ENCODE measurements at regions not wholly inside any gene's neighbourhood (a gene's known extent, or its start where the extent isn't known, plus 50 kb on each side); places are given as distances from the start of the nearest gene placed in this dataset.
"Not testable (repeated sequence)": the region's sequence is repeated elsewhere in the genome, so short reads cannot be mapped to it uniquely, and the experiment has no call there.

GRCh38 chr16:16674820-16675219 is 295.9 kb downstream of the NPIPA7 start:
- not testable (repeated sequence) for TF ChIP-seq CTCF, POLR2A, POLR2AphosphoS5 (IDR thresholded peaks at IDR 0.05)
